ENCODE measurements at regions not wholly inside any gene's neighbourhood (a gene's known extent, or its start where the extent isn't known, plus 50 kb on each side); places are given as distances from the start of the nearest gene placed in this dataset.

DNA sequence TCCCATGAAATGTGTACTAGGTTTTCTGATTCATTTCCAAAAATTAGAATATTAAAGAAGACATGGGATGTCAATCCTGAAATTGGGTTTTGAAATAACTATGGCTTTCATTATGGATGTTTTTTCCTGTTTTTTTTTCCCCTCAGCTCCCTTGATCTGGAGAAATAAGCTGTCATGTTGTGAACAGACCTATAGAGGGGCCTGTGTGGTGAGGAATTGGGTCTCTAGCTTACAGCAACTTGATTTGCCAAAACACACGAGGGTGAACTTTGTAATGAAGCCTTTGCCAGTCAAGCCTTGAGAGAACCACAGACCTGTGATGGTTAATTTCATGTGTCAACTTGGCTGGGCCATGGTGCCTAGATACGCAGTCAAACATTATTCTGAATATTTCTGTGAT lies 2413.6 kb downstream of the PCDH7 start:
- no peak overlapping the region for H3K56ac ChIP-seq (ENCODE audit: insufficient read length, low read depth, low read length)
- no peak overlapping the region for H2BK20ac ChIP-seq (ENCODE audit: low read depth, low read length, poor library complexity, severe bottlenecking)
- no peak overlapping the region for H3K4me2 ChIP-seq (ENCODE audit: insufficient read depth, insufficient read length, low read length)
- H3K23me2 ChIP-seq (ENCODE audit: insufficient read length, low read depth, low read length, poor library complexity, severe bottlenecking) = no peaks in the 10 kb centered on the region
- no peak overlapping the region for H3K4me3 Mint-ChIP-seq
- H3K27me3 Mint-ChIP-seq (ENCODE audit: low read depth) = no peaks in the 10 kb centered on the region
- no peaks in the 10 kb centered on the region for H3K4me1 ChIP-seq (ENCODE audit: insufficient read depth, low read length)
- no peak overlapping the region for H3K18ac ChIP-seq (ENCODE audit: insufficient read length, low read depth, low read length)
- H3K9ac ChIP-seq (ENCODE audit: extremely low read depth, insufficient read length, low read length) = no peak overlapping the region
- DNase-seq = no peak
- H3K23ac ChIP-seq (ENCODE audit: insufficient read length, low read depth, low read length) = no peak overlapping the region
- H3K36me3 Mint-ChIP-seq (ENCODE audit: insufficient read depth in 1 of 3, low read depth in 3 of 3) = peaks cover 0 to 2% (median 0%) of the 10 kb centered on the region in 3 experiments; a peak in 1 of 7 replicates
- H3K79me2 ChIP-seq (ENCODE audit: insufficient read depth, low read length) = no peaks in the 10 kb centered on the region
- no peak overlapping the region for H2BK12ac ChIP-seq (ENCODE audit: insufficient read length, low read depth, low read length)
- no peaks in the 10 kb centered on the region for H4K20me1 ChIP-seq (ENCODE audit: control insufficient read depth, insufficient read depth, insufficient read length)
- H2BK15ac ChIP-seq (ENCODE audit: low read depth, low read length) = no peak overlapping the region
- no peaks in the 10 kb centered on the region for H3K9me3 ChIP-seq (ENCODE audit: control insufficient read depth, low read depth, low read length)
- no peaks in the 10 kb centered on the region for H3K27me3 ChIP-seq (ENCODE audit: insufficient read depth, low read length)
- H3K4ac ChIP-seq (ENCODE audit: low read depth, low read length) = no peak overlapping the region
- peaks cover 5 to 8% of the 10 kb centered on the region in 2 experiments; a peak in 1 of 4 replicates for H3K4me1 Mint-ChIP-seq
- H3K79me1 ChIP-seq (ENCODE audit: insufficient read depth, low read depth, low read length, poor library complexity, severe bottlenecking) = no peaks in the 10 kb centered on the region
- no CpG with 5 or more reads among the region's 2 CpGs for WGBS (ENCODE audit: extremely low coverage, insufficient read length, low lambda C conversion rate)
- no peak overlapping the region for H2BK5ac ChIP-seq (ENCODE audit: insufficient read length, low read length)
- no peak overlapping the region for H2AK5ac ChIP-seq (ENCODE audit: insufficient read length, low read length)
- no peak overlapping the region for H4K5ac ChIP-seq (ENCODE audit: insufficient read length, low read depth, low read length)
- no peak overlapping the region for H4K91ac ChIP-seq (ENCODE audit: insufficient read length, low read depth, low read length)
- TF ChIP-seq, protein P1, sequence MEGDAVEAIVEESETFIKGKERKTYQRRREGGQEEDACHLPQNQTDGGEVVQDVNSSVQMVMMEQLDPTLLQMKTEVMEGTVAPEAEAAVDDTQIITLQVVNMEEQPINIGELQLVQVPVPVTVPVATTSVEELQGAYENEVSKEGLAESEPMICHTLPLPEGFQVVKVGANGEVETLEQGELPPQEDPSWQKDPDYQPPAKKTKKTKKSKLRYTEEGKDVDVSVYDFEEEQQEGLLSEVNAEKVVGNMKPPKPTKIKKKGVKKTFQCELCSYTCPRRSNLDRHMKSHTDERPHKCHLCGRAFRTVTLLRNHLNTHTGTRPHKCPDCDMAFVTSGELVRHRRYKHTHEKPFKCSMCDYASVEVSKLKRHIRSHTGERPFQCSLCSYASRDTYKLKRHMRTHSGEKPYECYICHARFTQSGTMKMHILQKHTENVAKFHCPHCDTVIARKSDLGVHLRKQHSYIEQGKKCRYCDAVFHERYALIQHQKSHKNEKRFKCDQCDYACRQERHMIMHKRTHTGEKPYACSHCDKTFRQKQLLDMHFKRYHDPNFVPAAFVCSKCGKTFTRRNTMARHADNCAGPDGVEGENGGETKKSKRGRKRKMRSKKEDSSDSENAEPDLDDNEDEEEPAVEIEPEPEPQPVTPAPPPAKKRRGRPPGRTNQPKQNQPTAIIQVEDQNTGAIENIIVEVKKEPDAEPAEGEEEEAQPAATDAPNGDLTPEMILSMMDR (conservative IDR thresholded peaks at IDR 0.05) = no peak; the same call in 2 of the 3 replicates
- no peak overlapping the region for H2BK120ac ChIP-seq (ENCODE audit: low read depth, low read length, poor library complexity, severe bottlenecking)
- no peak overlapping the region for H2AFZ ChIP-seq (ENCODE audit: low read length)
- H4K8ac ChIP-seq (replicated peaks; ENCODE audit: insufficient read length, low read depth, low read length) = no peak overlapping the region
- H3K14ac ChIP-seq (ENCODE audit: insufficient read depth, low read length) = no peak overlapping the region
- peaks cover 0 to 3% of the 10 kb centered on the region in 2 experiments; a peak in 2 of 5 replicates for H3K9me3 Mint-ChIP-seq
- no peak overlapping the region for H3T11ph ChIP-seq (ENCODE audit: low read length)
- H3K27ac Mint-ChIP-seq = no peak overlapping the region
- no peak overlapping the region for H3K27ac ChIP-seq (ENCODE audit: insufficient read length, low read depth, low read length)

Measured in H9 (cell line).